ENCODE measurements at regions not wholly inside any gene's neighbourhood (a gene's known extent, or its start where the extent isn't known, plus 50 kb on each side); places are given as distances from the start of the nearest gene placed in this dataset.

DNA sequence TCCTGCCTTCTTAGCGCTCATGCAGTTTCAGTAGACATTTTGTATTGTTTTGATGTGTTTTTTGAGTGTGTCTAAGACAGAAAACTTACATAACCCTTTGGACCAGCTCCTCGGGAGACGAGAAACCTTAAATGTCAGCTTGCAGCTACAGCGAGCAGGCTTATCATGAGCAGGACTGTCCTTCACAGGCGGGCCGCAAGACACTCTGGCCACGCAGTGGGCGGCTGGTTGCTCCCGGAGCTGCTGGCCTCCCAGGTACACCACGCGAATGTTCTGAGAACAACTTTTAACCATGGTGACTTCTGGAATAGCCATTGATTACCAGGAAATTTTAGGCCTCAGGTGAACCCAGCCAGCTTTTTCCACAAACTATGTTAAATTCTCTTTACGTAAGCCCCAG is 164.1 kb upstream of the DIO3 start:
- no peaks in the 10 kb centered on the region for H3K36me3 ChIP-seq (replicated peaks in 1 of 2; ENCODE audit: control insufficient read depth in 1 of 2, insufficient read depth in 2 of 2, low read length in 2 of 2)
- H3K4me1 ChIP-seq (ENCODE audit: control insufficient read depth in 1 of 2, insufficient read depth in 2 of 2, low read length in 2 of 2), result no peaks in the 10 kb centered on the region
- Mint-ChIP-seq H3K9me3 (peaks cover 0 to 9% (median 2%) of the 10 kb centered on the region in 7 donors), H3K4me1 (no peaks in the 10 kb centered on the region), H3K27ac (no peak overlapping the region), H3K4me3 (no peak overlapping the region), H3K36me3 (no peaks in the 10 kb centered on the region), H3K27me3 (ENCODE audit: low read depth in 3 of 3) (peaks cover 11 to 27% (median 20%) of the 10 kb centered on the region in 3 donors)
- H3K27me3 ChIP-seq (ENCODE audit: control insufficient read depth in 2 of 2, insufficient read depth in 2 of 2, low read length in 2 of 2), result peaks cover 4 to 16% of the 10 kb centered on the region in 2 donors
- no peak overlapping the region for H3K4me2 ChIP-seq (replicated peaks; ENCODE audit: extremely low read depth, low read length, poor library complexity, severe bottlenecking)
- H2AFZ ChIP-seq (ENCODE audit: insufficient read depth, low read depth, low read length, poor library complexity, severe bottlenecking), result no peak overlapping the region
- no peak overlapping the region for H3K4me3 ChIP-seq (replicated peaks in 1 of 3; ENCODE audit: low read depth in 2 of 3, low read length in 3 of 3)
- no peaks in the 10 kb centered on the region for H4K20me1 ChIP-seq (ENCODE audit: insufficient read depth, low read length)
- TF ChIP-seq, protein P1, sequence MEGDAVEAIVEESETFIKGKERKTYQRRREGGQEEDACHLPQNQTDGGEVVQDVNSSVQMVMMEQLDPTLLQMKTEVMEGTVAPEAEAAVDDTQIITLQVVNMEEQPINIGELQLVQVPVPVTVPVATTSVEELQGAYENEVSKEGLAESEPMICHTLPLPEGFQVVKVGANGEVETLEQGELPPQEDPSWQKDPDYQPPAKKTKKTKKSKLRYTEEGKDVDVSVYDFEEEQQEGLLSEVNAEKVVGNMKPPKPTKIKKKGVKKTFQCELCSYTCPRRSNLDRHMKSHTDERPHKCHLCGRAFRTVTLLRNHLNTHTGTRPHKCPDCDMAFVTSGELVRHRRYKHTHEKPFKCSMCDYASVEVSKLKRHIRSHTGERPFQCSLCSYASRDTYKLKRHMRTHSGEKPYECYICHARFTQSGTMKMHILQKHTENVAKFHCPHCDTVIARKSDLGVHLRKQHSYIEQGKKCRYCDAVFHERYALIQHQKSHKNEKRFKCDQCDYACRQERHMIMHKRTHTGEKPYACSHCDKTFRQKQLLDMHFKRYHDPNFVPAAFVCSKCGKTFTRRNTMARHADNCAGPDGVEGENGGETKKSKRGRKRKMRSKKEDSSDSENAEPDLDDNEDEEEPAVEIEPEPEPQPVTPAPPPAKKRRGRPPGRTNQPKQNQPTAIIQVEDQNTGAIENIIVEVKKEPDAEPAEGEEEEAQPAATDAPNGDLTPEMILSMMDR (IDR thresholded peaks at IDR 0.05), result no peak
- no peak for DNase-seq
- no peaks in the 10 kb centered on the region for H3K79me2 ChIP-seq (ENCODE audit: insufficient read depth, low read length)
- no peaks in the 10 kb centered on the region for H3K9me3 ChIP-seq (replicated peaks in 1 of 2; ENCODE audit: control insufficient read depth in 1 of 2, insufficient read depth in 1 of 2, low read length in 2 of 2)
- intact Hi-C loops (cut with micrococcal nuclease), result no loop called here
- 95% methylated on average over 11 of the region's 12 CpGs for WGBS (ENCODE audit: insufficient coverage)
- no peak overlapping the region for H3K9ac ChIP-seq (ENCODE audit: insufficient read depth, low read length, poor library complexity, severe bottlenecking)
- H3K27ac ChIP-seq (ENCODE audit: low read depth in 1 of 2, low read length in 2 of 2), result no peak overlapping the region

DNA sequence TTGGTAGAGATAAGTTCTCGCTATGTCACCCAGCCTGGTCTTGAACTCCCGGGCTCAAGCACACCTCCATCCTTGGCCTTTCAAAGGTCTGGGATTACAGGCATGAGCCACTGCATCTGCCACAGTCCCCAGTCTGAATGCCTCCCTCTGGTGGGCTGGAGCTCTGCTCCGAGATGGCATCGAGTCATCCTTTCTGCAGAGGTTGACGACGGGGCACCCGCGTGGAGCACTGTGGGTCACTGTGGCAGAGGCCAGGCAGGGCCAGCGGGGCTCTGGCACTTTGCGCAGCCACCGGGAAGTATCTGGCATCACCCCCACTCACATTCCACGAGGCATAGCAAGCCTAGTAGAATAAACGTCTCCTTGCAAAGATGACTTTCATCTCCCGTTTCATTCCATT is 163.3 kb upstream of the DIO3 start:
- Histone ChIP-seq H3K4me3 (replicated peaks in 1 of 3; ENCODE audit: low read depth in 2 of 3, low read length in 3 of 3) (no peak overlapping the region), H4K20me1 (ENCODE audit: insufficient read depth, low read length) (no peaks in the 10 kb centered on the region), H3K9ac (ENCODE audit: insufficient read depth, low read length, poor library complexity, severe bottlenecking) (no peak overlapping the region), H3K4me1 (ENCODE audit: control insufficient read depth in 1 of 2, insufficient read depth in 2 of 2, low read length in 2 of 2) (no peaks in the 10 kb centered on the region), H2AFZ (ENCODE audit: insufficient read depth, low read depth, low read length, poor library complexity, severe bottlenecking) (no peak overlapping the region), H3K9me3 (replicated peaks in 1 of 2; ENCODE audit: control insufficient read depth in 1 of 2, insufficient read depth in 1 of 2, low read length in 2 of 2) (no peaks in the 10 kb centered on the region), H3K79me2 (ENCODE audit: insufficient read depth, low read length) (no peaks in the 10 kb centered on the region), H3K27ac (ENCODE audit: low read depth in 1 of 2, low read length in 2 of 2) (no peak overlapping the region), H3K27me3 (ENCODE audit: control insufficient read depth in 2 of 2, insufficient read depth in 2 of 2, low read length in 2 of 2) (peaks cover 2 to 16% of the 10 kb centered on the region in 2 donors), H3K36me3 (replicated peaks in 1 of 2; ENCODE audit: control insufficient read depth in 1 of 2, insufficient read depth in 2 of 2, low read length in 2 of 2) (no peaks in the 10 kb centered on the region), H3K4me2 (replicated peaks; ENCODE audit: extremely low read depth, low read length, poor library complexity, severe bottlenecking) (no peak overlapping the region)
- 90% methylated on average over 10 of the region's 14 CpGs for WGBS (ENCODE audit: insufficient coverage)
- H3K4me3 Mint-ChIP-seq, result no peak overlapping the region
- H3K9me3 Mint-ChIP-seq, result peaks cover 0 to 9% (median 2%) of the 10 kb centered on the region in 7 donors
- H3K36me3 Mint-ChIP-seq, result no peaks in the 10 kb centered on the region
- no peak overlapping the region for H3K27ac Mint-ChIP-seq
- H3K4me1 Mint-ChIP-seq, result no peaks in the 10 kb centered on the region
- intact Hi-C loops (cut with micrococcal nuclease), result no loop called here
- TF ChIP-seq, protein P1 (IDR thresholded peaks at IDR 0.05), result no peak
- DNase-seq, result no peak
- peaks cover 11 to 27% (median 20%) of the 10 kb centered on the region in 3 donors for H3K27me3 Mint-ChIP-seq (ENCODE audit: low read depth in 3 of 3)

All from CD14-positive monocyte (primary cell).